ENCODE measurements at regions not wholly inside any gene's neighbourhood (a gene's known extent, or its start where the extent isn't known, plus 50 kb on each side); places are given as distances from the start of the nearest gene placed in this dataset.

DNA sequence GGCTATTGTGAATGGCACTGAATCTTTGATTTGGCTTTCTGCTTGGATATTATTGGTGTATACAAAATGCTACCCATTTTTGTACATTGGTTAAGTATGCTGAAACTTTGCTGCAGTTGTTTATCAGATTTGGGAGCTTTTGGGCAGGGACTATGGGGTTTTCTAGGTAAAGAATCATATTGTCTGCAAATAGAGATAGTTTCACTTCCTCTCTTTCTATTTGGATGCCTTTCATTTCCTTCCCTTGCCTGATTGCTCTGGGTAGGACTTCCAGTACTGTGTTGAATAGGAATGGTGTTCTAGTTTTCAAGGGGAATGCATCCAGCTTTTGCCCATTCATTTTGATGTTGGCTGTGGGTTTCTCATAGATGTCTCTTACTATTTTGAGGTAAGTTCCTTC, 489.1 kb upstream of the LRATD1 start:
- Histone ChIP-seq H3K27me3 (ENCODE audit: control insufficient read depth, extremely low read depth, insufficient read depth, low read length) (no peaks in the 10 kb centered on the region), H2AFZ (ENCODE audit: control insufficient read depth, low read length) (no peak overlapping the region), H3K4me2 (ENCODE audit: control insufficient read depth, extremely low read depth, insufficient read depth, low read depth, low read length) (no peak overlapping the region), H3K4me1 (ENCODE audit: control insufficient read depth, extremely low read depth, insufficient read depth, low read length) (peaks cover 3% of the 10 kb centered on the region), H3K79me2 (ENCODE audit: control insufficient read depth, insufficient read depth, low read length) (no peaks in the 10 kb centered on the region), H4K20me1 (ENCODE audit: control insufficient read depth, extremely low read depth, insufficient read depth, low read length) (no peaks in the 10 kb centered on the region), H3K36me3 (ENCODE audit: control insufficient read depth in 2 of 2, extremely low read depth in 1 of 2, insufficient read depth in 2 of 2, low read length in 2 of 2) (no peaks in the 10 kb centered on the region), H3K4me3 (ENCODE audit: control insufficient read depth in 2 of 3, extremely low read depth in 1 of 3, insufficient read depth in 2 of 3, low read depth in 1 of 3, low read length in 3 of 3) (no peak overlapping the region), H3K9me1 (ENCODE audit: control insufficient read depth, extremely low read depth, insufficient read depth, low read length) (no peaks in the 10 kb centered on the region), H3K9me3 (ENCODE audit: control insufficient read depth, low read depth, low read length) (no peaks in the 10 kb centered on the region), H3K27ac (ENCODE audit: control insufficient read depth, insufficient read depth, low read length) (no peak overlapping the region), H3K9ac (ENCODE audit: control insufficient read depth, extremely low read depth, insufficient read depth, low read length) (no peak overlapping the region)
- TF ChIP-seq EZH2 (IDR thresholded peaks at IDR 0.05; ENCODE audit: low read length) = no peak
- TF ChIP-seq, protein P1, sequence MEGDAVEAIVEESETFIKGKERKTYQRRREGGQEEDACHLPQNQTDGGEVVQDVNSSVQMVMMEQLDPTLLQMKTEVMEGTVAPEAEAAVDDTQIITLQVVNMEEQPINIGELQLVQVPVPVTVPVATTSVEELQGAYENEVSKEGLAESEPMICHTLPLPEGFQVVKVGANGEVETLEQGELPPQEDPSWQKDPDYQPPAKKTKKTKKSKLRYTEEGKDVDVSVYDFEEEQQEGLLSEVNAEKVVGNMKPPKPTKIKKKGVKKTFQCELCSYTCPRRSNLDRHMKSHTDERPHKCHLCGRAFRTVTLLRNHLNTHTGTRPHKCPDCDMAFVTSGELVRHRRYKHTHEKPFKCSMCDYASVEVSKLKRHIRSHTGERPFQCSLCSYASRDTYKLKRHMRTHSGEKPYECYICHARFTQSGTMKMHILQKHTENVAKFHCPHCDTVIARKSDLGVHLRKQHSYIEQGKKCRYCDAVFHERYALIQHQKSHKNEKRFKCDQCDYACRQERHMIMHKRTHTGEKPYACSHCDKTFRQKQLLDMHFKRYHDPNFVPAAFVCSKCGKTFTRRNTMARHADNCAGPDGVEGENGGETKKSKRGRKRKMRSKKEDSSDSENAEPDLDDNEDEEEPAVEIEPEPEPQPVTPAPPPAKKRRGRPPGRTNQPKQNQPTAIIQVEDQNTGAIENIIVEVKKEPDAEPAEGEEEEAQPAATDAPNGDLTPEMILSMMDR (optimal IDR thresholded peaks at IDR 0.05 in 1 of 3, IDR thresholded peaks at IDR 0.05 in 1 of 3, conservative IDR thresholded peaks at IDR 0.05 in 1 of 3; ENCODE audit: extremely low read depth in 1 of 3, insufficient read depth in 2 of 3, low read length in 3 of 3) = no peak
- FAIRE-seq (no peak), DNase-seq (ENCODE audit: low read depth, low spot score) (no peak)
- dilution Hi-C loops (cut with MboI; ENCODE audit: extremely low pct_ligation_motif_present, low sequenced_read_pairs) = no loop called here

DNA sequence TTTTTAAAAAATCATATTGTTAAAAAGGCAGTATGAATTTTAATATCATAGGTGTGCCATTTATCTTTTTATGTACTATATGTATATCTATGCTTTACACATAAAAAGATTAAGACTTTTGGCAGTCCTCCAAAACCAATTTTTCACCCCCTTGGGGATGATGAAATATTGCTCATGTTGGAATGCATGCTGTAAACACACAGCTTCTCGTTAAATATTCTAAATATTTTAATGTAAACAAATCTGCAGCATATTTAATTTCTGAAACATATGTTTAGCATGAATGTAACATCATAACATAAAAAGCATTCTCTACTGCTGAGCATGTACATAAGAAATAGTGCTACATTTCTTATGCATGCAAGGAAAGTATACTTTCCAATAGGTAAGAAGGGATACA, 484.3 kb upstream of the LRATD1 start:
- Histone ChIP-seq H3K27me3 (ENCODE audit: control insufficient read depth, extremely low read depth, insufficient read depth, low read length) (no peaks in the 10 kb centered on the region), H3K4me2 (ENCODE audit: control insufficient read depth, extremely low read depth, insufficient read depth, low read depth, low read length) (no peak overlapping the region), H3K79me2 (ENCODE audit: control insufficient read depth, insufficient read depth, low read length) (no peaks in the 10 kb centered on the region), H3K9me3 (ENCODE audit: control insufficient read depth, low read depth, low read length) (no peaks in the 10 kb centered on the region), H3K4me1 (ENCODE audit: control insufficient read depth, extremely low read depth, insufficient read depth, low read length) (peaks cover 5% of the 10 kb centered on the region), H3K36me3 (ENCODE audit: control insufficient read depth in 2 of 2, extremely low read depth in 1 of 2, insufficient read depth in 2 of 2, low read length in 2 of 2) (no peaks in the 10 kb centered on the region), H3K27ac (ENCODE audit: control insufficient read depth, insufficient read depth, low read length) (no peak overlapping the region), H2AFZ (ENCODE audit: control insufficient read depth, low read length) (no peak overlapping the region), H3K9me1 (ENCODE audit: control insufficient read depth, extremely low read depth, insufficient read depth, low read length) (no peaks in the 10 kb centered on the region), H3K9ac (ENCODE audit: control insufficient read depth, extremely low read depth, insufficient read depth, low read length) (no peak overlapping the region), H4K20me1 (ENCODE audit: control insufficient read depth, extremely low read depth, insufficient read depth, low read length) (no peaks in the 10 kb centered on the region), H3K4me3 (ENCODE audit: control insufficient read depth in 2 of 3, extremely low read depth in 1 of 3, insufficient read depth in 2 of 3, low read depth in 1 of 3, low read length in 3 of 3) (no peak overlapping the region)
- dilution Hi-C loops (cut with MboI; ENCODE audit: extremely low pct_ligation_motif_present, low sequenced_read_pairs) = no loop called here
- no peak for DNase-seq (ENCODE audit: low read depth, low spot score)
- TF ChIP-seq, protein P1 (optimal IDR thresholded peaks at IDR 0.05 in 1 of 3, IDR thresholded peaks at IDR 0.05 in 1 of 3, conservative IDR thresholded peaks at IDR 0.05 in 1 of 3; ENCODE audit: extremely low read depth in 1 of 3, insufficient read depth in 2 of 3, low read length in 3 of 3) = no peak
- no peak for TF ChIP-seq EZH2 (IDR thresholded peaks at IDR 0.05; ENCODE audit: low read length)
- no peak for FAIRE-seq
